ENCODE measurements at regions not wholly inside any gene's neighbourhood (a gene's known extent, or its start where the extent isn't known, plus 50 kb on each side); places are given as distances from the start of the nearest gene placed in this dataset.

DNA sequence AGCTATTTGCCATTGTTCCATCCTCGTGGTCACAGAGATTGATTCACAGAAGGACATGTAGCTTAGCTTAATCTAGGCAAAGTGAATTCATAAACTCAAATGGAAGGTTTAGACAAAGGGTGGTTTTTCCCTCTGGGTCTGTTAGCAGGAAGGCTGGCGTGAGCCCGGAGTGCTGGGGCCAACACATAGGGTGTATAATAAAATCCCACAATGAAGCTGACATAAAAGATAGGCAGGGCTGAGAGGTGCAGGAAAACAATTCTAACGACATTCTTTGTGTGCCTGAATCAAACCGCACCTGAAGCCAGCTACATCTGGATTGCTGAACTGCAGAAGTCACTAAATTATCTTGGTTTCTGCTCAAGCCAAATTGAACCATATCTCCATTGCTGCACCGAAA is 173.9 kb downstream of the MAF start:
- POLR2A ChIA-PET (ENCODE audit: partially characterized antibody) = interaction anchor here (0.6 kb wide), 1 partner anchor 7 kb away, joined by 3 read pairs; no protein-coding TSS in a partner anchor
- WGBS, 2 experiments (ENCODE audit: extremely low coverage in 1 of 2, insufficient coverage in 1 of 2, insufficient read length in 1 of 2, insufficient replicate concordance in 2 of 2, low coverage in 1 of 2, low lambda C conversion rate in 2 of 2, missing lambda C conversion rate in 1 of 2) = 93% methylated on average over 6 of the region's 6 CpGs; no CpG with 5 or more reads in 1 of the 2 experiments
- H3K23ac ChIP-seq (ENCODE audit: insufficient read length) = no peak overlapping the region
- no peak overlapping the region for H3K4me3 ChIP-seq (ENCODE audit: extremely low read depth in 1 of 4, insufficient read depth in 2 of 4, low read depth in 3 of 4, low read length in 4 of 4)
- H2AK5ac ChIP-seq (ENCODE audit: low read depth, low read length) = no peak overlapping the region
- peaks cover 0 to 10% (median 1%) of the 10 kb centered on the region in 4 experiments; a peak in 4 of 7 replicates for H3K4me1 ChIP-seq (replicated peaks in 1 of 4; ENCODE audit: control insufficient read depth in 3 of 4, insufficient read depth in 4 of 4, low read length in 3 of 4)
- no peaks in the 10 kb centered on the region for H3K23me2 ChIP-seq (ENCODE audit: low read depth, low read length)
- H4K5ac ChIP-seq (ENCODE audit: insufficient read length, low read depth, low read length) = no peak overlapping the region
- H3K9ac ChIP-seq (replicated peaks in 1 of 4; ENCODE audit: extremely low read depth in 1 of 4, low read depth in 3 of 4, low read length in 3 of 4) = no peak overlapping the region
- H3K79me2 ChIP-seq (ENCODE audit: control insufficient read depth in 1 of 2, insufficient read depth in 2 of 2, low read length in 2 of 2) = no peaks in the 10 kb centered on the region
- H3K27ac ChIP-seq (ENCODE audit: low read depth, low read length) = no peak overlapping the region
- no peak overlapping the region for H2BK120ac ChIP-seq (replicated peaks; ENCODE audit: low read depth, low read length)
- no peak overlapping the region for H2BK15ac ChIP-seq (ENCODE audit: low read length)
- no peaks in the 10 kb centered on the region; a peak in 2 of 7 replicates for H3K27me3 ChIP-seq (replicated peaks in 1 of 4; ENCODE audit: control insufficient read depth in 3 of 4, extremely low read depth in 1 of 4, insufficient read depth in 3 of 4, low read length in 3 of 4)
- H2BK5ac ChIP-seq (ENCODE audit: low read depth, low read length) = no peak overlapping the region
- H4K8ac ChIP-seq (ENCODE audit: extremely low read depth, insufficient read depth, low read length) = no peak overlapping the region
- no peaks in the 10 kb centered on the region for H4K20me1 ChIP-seq (replicated peaks in 1 of 2; ENCODE audit: control insufficient read depth in 1 of 2, insufficient read depth in 2 of 2, low read length in 2 of 2)
- CTCF ChIA-PET (ENCODE audit: partially characterized antibody) = interaction anchor here (0.6 to 1.6 kb wide), 6 partner anchors 8 to 635 kb away, joined by 3 to 6 read pairs (median 3); no protein-coding TSS in a partner anchor
- no peak overlapping the region for H3K4me2 ChIP-seq (ENCODE audit: insufficient read depth in 1 of 2, low read depth in 2 of 2, low read length in 2 of 2)
- no peaks in the 10 kb centered on the region for H3K9me3 ChIP-seq (ENCODE audit: insufficient read depth in 2 of 2, low read depth in 1 of 2, low read length in 1 of 2)
- H4K91ac ChIP-seq (replicated peaks; ENCODE audit: insufficient read length, low read length) = no peak overlapping the region
- H3K14ac ChIP-seq (ENCODE audit: insufficient read length) = no peak overlapping the region
- no peak overlapping the region for H3K56ac ChIP-seq (replicated peaks; ENCODE audit: insufficient read length, low read depth, low read length)
- H3K36me3 ChIP-seq (ENCODE audit: control insufficient read depth in 2 of 4, insufficient read depth in 4 of 4, low read length in 3 of 4) = no peaks in the 10 kb centered on the region
- no peak for FAIRE-seq
- no peak overlapping the region for H3K18ac ChIP-seq (ENCODE audit: extremely low read depth, low read length)
- no peak overlapping the region for H2BK20ac ChIP-seq (ENCODE audit: low read length)
- H2AFZ ChIP-seq (ENCODE audit: low read length) = no peak overlapping the region
- no peak overlapping the region for H3K4ac ChIP-seq (replicated peaks; ENCODE audit: insufficient read length, low read depth, low read length)
- no peak for DNase-seq (ENCODE audit: low read depth in 1 of 2, low spot score in 2 of 2)
- no peaks in the 10 kb centered on the region for H3K79me1 ChIP-seq (ENCODE audit: low read depth, low read length)
- H2BK12ac ChIP-seq (ENCODE audit: low read depth, low read length) = no peak overlapping the region
- TF ChIP-seq SP1 (IDR thresholded peaks at IDR 0.05; ENCODE audit: low read depth, low read length) = no peak
- TF ChIP-seq BCL11A (IDR thresholded peaks at IDR 0.05; ENCODE audit: low read depth in 2 of 2, low read length in 2 of 2) = no peak

All from H1 (cell line).